IPS-NIHi11 (cell line): ENCODE measurements at regions not wholly inside any gene's neighbourhood (a gene's known extent, or its start where the extent isn't known, plus 50 kb on each side); places are given as distances from the start of the nearest gene placed in this dataset.

Experiments
- DNase-seq: peaks from one replicate; pipeline ENCODE4 v3.0.0; 2012; ENCODE audit warnings: mixed read lengths, low spot score

- DNase-seq: no peak
Observed at GRCh38 chr10:130486906-130487305, 350.7 kb downstream of the GLRX3 start.

- no peak for DNase-seq
Observed at GRCh38 chr10:130487566-130487965, 351.4 kb downstream of the GLRX3 start.

- no peak for DNase-seq
Observed at GRCh38 chr10:130489891-130490290, 353.7 kb downstream of the GLRX3 start.

- no peak for DNase-seq
Observed at GRCh38 chr10:130491011-130491692, 355.0 kb downstream of the GLRX3 start.

GRCh38 chr10:130491693-130492050 is 355.5 kb downstream of the GLRX3 start:
- DNase-seq: no peak

- no peak for DNase-seq
Observed at GRCh38 chr10:130492266-130492934, 356.2 kb downstream of the GLRX3 start.

- DNase-seq: no peak
Observed at GRCh38 chr10:130493021-130493420, 356.8 kb downstream of the GLRX3 start.

GRCh38 chr10:130493446-130494145 is 357.4 kb downstream of the GLRX3 start:
- no peak for DNase-seq

GRCh38 chr10:130495116-130495862 is 359.1 kb downstream of the GLRX3 start:
- no peak for DNase-seq

- no peak for DNase-seq
Observed at GRCh38 chr10:130495891-130496636, 359.9 kb downstream of the GLRX3 start.

- DNase-seq: no peak
Observed at GRCh38 chr10:130497056-130498010, 361.1 kb downstream of the GLRX3 start.

GRCh38 chr10:130498042-130498441 is 361.9 kb downstream of the GLRX3 start:
- DNase-seq: no peak

GRCh38 chr10:130498934-130499333 is 362.7 kb downstream of the GLRX3 start:
- no peak for DNase-seq

GRCh38 chr10:130499541-130499940 is 363.4 kb downstream of the GLRX3 start:
- DNase-seq: no peak

- no peak for DNase-seq
Observed at GRCh38 chr10:130500261-130501000, 364.2 kb downstream of the GLRX3 start.

- no peak for DNase-seq
Observed at GRCh38 chr10:130507461-130507860, 371.3 kb downstream of the GLRX3 start.

GRCh38 chr10:130509881-130510689 is 373.9 kb downstream of the GLRX3 start:
- no peak for DNase-seq

- no peak for DNase-seq
Observed at GRCh38 chr10:130510755-130511154, 374.6 kb downstream of the GLRX3 start.

GRCh38 chr10:130511766-130512165 is 375.6 kb downstream of the GLRX3 start:
- DNase-seq: no peak
